HepG2 (cell line): ENCODE measurements at regions not wholly inside any gene's neighbourhood (a gene's known extent, or its start where the extent isn't known, plus 50 kb on each side); places are given as distances from the start of the nearest gene placed in this dataset.

ENCODE experiments used
- POLR2AphosphoS5 ChIP-seq: IDR thresholded peaks from 2 replicates; pipeline ENCODE4 v1.6.1; 2012; ENCODE audit warnings: low read depth, low read length
- REPIN1 ChIP-seq: sonication (generic); formaldehyde crosslinking; IDR thresholded peaks from 2 replicates; pipeline ENCODE4 v1.8.0; 2022; ENCODE audit warnings: missing genetic modification reagents, low read depth, mild to moderate bottlenecking, borderline replicate concordance
- SKI ChIP-seq: fragments of 450-650 bp; IDR thresholded peaks from one replicate; pipeline ENCODE4 v1.6.1; 2018; ENCODE audit warnings: mild to moderate bottlenecking; ENCODE audit not compliant: partially characterized antibody
- TP53 ChIP-seq: sonication (generic); formaldehyde crosslinking; conservative IDR thresholded peaks from 2 replicates; pipeline ENCODE4 v1.4.0; 2020; ENCODE audit warnings: missing genetic modification reagents
- USF2 ChIP-seq, 2 experiments: sonication (generic) in 1 of 2; formaldehyde crosslinking in 1 of 2; IDR thresholded peaks; 2 replicates each; pipeline versions ENCODE4 v1.5.1 to v1.6.1; 2011 to 2020; ENCODE audit warnings: borderline replicate concordance in 1 of 2, low read depth in 1 of 2, low read length in 1 of 2, mild to moderate bottlenecking in 1 of 2, missing genetic modification reagents in 1 of 2, moderate library complexity in 1 of 2
- ZBTB20 ChIP-seq: sonication (generic); formaldehyde crosslinking; IDR thresholded peaks from 2 replicates; pipeline ENCODE4 v1.8.1; 2023; ENCODE audit warnings: missing genetic modification reagents, low read depth, mild to moderate bottlenecking, borderline replicate concordance
- ZBTB7A ChIP-seq: sonication (generic); formaldehyde crosslinking; IDR thresholded peaks from 2 replicates; pipeline ENCODE4 v1.8.0; 2022; ENCODE audit warnings: mild to moderate bottlenecking, missing genetic modification reagents
- ZNF646 ChIP-seq: sonication (generic); formaldehyde crosslinking; IDR thresholded peaks from 2 replicates; pipeline ENCODE4 v1.9.0; 2021; ENCODE audit warnings: mild to moderate bottlenecking, missing genetic modification reagents
- ZSCAN9 ChIP-seq: IDR thresholded peaks from 2 replicates; pipeline ENCODE4 v1.6.1; 2016; ENCODE audit warnings: borderline replicate concordance
- TF ChIP-seq, protein P1 (sequence below): IDR thresholded peaks from 2 replicates; pipeline ENCODE4 v1.6.1; 2018; ENCODE audit warnings: missing genetic modification reagents

GRCh38 chr7:46549892-46550639 is 629.0 kb upstream of the IGFBP3 start:
- no peak for TF ChIP-seq TP53 (CRISPR knock-in tag)
- no peak for TF ChIP-seq SKI
- TF ChIP-seq, protein P1, sequence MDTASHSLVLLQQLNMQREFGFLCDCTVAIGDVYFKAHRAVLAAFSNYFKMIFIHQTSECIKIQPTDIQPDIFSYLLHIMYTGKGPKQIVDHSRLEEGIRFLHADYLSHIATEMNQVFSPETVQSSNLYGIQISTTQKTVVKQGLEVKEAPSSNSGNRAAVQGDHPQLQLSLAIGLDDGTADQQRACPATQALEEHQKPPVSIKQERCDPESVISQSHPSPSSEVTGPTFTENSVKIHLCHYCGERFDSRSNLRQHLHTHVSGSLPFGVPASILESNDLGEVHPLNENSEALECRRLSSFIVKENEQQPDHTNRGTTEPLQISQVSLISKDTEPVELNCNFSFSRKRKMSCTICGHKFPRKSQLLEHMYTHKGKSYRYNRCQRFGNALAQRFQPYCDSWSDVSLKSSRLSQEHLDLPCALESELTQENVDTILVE: no peak
- no peak for TF ChIP-seq USF2 (IDR thresholded peaks at IDR 0.05; ENCODE audit: low read depth, low read length)
- TF ChIP-seq USF2 (CRISPR knock-in tag; IDR thresholded peaks at IDR 0.05; ENCODE audit: borderline replicate concordance): no peak
- TF ChIP-seq ZBTB20 (CRISPR knock-in tag): no peak
- TF ChIP-seq ZNF646 (CRISPR knock-in tag): no peak
- TF ChIP-seq ZBTB7A: no peak
- TF ChIP-seq ZSCAN9 (CRISPR knock-in tag): no peak
- no peak for TF ChIP-seq REPIN1 (CRISPR knock-in tag)
- no peak for TF ChIP-seq POLR2AphosphoS5
